ENCODE measurements at regions not wholly inside any gene's neighbourhood (a gene's known extent, or its start where the extent isn't known, plus 50 kb on each side); places are given as distances from the start of the nearest gene placed in this dataset.
"Not testable (repeated sequence)": the region's sequence is repeated elsewhere in the genome, so short reads cannot be mapped to it uniquely, and the experiment has no call there.

DNA sequence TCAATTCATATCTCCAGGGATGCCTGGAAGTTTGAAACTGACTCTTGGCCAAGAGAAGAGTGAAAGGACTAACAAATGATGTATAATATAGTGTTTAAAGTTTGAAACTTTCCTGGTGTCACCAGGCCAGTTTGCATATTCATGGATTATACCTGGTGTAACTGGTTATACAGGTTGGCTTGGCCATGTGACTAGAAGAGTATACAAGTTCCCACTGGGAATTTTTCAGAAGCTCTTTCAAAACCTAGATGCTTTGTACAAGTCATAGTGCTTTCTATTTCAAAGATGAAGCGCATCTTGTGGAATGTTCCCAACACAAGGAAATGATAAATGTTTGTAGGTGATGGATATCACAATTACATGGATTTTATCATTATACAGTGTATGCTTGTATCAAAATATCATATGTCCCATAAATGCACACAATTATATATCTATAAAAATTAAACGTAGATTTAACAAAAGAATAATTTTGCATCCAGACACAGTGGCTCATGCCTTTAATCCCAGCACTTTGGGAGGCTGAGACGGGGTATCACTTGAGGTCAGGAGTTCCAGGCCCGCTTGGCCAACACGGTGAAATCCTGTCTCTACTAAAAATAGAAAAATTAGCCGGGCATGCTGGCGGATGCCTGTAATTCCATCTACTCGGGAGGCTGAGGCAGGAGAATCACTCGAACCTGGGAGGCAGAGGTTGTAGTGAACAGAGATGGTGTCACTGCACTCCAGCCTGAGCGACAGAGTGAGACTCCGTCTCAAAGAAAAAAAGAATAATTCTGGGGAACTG, 1420.2 kb downstream of the GRIK2 start:
- WGBS, 2 experiments (ENCODE audit: insufficient coverage in 1 of 2, insufficient read length in 1 of 2): 93 to 94% methylated on average over 9 to 11 of the region's 11 CpGs
- Mint-ChIP-seq H3K4me3 (no peak overlapping the region), H3K9me3 (peaks cover 6% of the 10 kb centered on the region), H3K4me1 (no peaks in the 10 kb centered on the region), H3K36me3 (ENCODE audit: low read depth) (no peaks in the 10 kb centered on the region), H3K27ac (no peak overlapping the region), H3K27me3 (ENCODE audit: insufficient read depth) (no peaks in the 10 kb centered on the region)
- TF ChIP-seq, protein P1, sequence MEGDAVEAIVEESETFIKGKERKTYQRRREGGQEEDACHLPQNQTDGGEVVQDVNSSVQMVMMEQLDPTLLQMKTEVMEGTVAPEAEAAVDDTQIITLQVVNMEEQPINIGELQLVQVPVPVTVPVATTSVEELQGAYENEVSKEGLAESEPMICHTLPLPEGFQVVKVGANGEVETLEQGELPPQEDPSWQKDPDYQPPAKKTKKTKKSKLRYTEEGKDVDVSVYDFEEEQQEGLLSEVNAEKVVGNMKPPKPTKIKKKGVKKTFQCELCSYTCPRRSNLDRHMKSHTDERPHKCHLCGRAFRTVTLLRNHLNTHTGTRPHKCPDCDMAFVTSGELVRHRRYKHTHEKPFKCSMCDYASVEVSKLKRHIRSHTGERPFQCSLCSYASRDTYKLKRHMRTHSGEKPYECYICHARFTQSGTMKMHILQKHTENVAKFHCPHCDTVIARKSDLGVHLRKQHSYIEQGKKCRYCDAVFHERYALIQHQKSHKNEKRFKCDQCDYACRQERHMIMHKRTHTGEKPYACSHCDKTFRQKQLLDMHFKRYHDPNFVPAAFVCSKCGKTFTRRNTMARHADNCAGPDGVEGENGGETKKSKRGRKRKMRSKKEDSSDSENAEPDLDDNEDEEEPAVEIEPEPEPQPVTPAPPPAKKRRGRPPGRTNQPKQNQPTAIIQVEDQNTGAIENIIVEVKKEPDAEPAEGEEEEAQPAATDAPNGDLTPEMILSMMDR (conservative IDR thresholded peaks at IDR 0.05): no peak
- Histone ChIP-seq H3K4me3 (ENCODE audit: low read length) (no peak overlapping the region), H3K9me3 (ENCODE audit: control insufficient read depth, low read length) (no peaks in the 10 kb centered on the region), H3K27ac (ENCODE audit: low read depth, low read length) (no peak overlapping the region), H3K36me3 (ENCODE audit: control insufficient read depth, insufficient read depth, low read length) (no peaks in the 10 kb centered on the region), H3K9ac (ENCODE audit: extremely low read depth, low read length, poor library complexity, severe bottlenecking) (no peak overlapping the region), H3K4me1 (ENCODE audit: control insufficient read depth, insufficient read depth, low read length) (no peaks in the 10 kb centered on the region), H3K27me3 (ENCODE audit: control insufficient read depth, insufficient read depth, low read length, poor library complexity, severe bottlenecking) (no peaks in the 10 kb centered on the region)
- no peak for DNase-seq

DNA sequence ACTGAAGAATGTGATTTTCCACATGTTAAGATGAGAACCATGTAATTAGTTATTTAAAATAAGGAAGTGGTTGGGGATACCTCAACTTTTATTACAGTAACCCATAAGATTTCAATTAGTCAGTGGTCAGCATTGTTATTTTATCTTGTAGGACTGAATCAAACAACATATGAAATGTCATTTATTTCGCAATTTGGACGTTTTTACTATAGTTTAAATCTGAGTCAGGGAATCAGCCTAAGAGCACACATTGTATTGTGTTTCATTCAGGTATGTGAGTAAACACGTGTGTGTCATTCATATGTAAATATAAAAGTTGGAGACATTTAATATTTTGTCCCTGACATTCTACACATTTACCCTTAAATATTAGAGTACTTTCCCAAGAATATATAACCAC, 1418.7 kb downstream of the GRIK2 start:
- Histone ChIP-seq H3K27me3 (ENCODE audit: control insufficient read depth, insufficient read depth, low read length, poor library complexity, severe bottlenecking) (no peaks in the 10 kb centered on the region), H3K9me3 (ENCODE audit: control insufficient read depth, low read length) (no peaks in the 10 kb centered on the region), H3K4me3 (ENCODE audit: low read length) (no peak overlapping the region), H3K27ac (ENCODE audit: low read depth, low read length) (no peak overlapping the region), H3K4me1 (ENCODE audit: control insufficient read depth, insufficient read depth, low read length) (no peaks in the 10 kb centered on the region), H3K9ac (ENCODE audit: extremely low read depth, low read length, poor library complexity, severe bottlenecking) (no peak overlapping the region), H3K36me3 (ENCODE audit: control insufficient read depth, insufficient read depth, low read length) (no peaks in the 10 kb centered on the region)
- WGBS, 2 experiments (ENCODE audit: insufficient coverage in 1 of 2, insufficient read length in 1 of 2): 93% methylated on average over 2 of the region's 3 CpGs; no CpG with 5 or more reads in 1 of the 2 experiments
- DNase-seq: no peak
- Mint-ChIP-seq H3K27ac (no peak overlapping the region), H3K4me3 (no peak overlapping the region), H3K36me3 (ENCODE audit: low read depth) (no peaks in the 10 kb centered on the region), H3K4me1 (no peaks in the 10 kb centered on the region), H3K9me3 (peaks cover 6% of the 10 kb centered on the region), H3K27me3 (ENCODE audit: insufficient read depth) (no peaks in the 10 kb centered on the region)
- TF ChIP-seq, protein P1 (conservative IDR thresholded peaks at IDR 0.05): no peak

DNA sequence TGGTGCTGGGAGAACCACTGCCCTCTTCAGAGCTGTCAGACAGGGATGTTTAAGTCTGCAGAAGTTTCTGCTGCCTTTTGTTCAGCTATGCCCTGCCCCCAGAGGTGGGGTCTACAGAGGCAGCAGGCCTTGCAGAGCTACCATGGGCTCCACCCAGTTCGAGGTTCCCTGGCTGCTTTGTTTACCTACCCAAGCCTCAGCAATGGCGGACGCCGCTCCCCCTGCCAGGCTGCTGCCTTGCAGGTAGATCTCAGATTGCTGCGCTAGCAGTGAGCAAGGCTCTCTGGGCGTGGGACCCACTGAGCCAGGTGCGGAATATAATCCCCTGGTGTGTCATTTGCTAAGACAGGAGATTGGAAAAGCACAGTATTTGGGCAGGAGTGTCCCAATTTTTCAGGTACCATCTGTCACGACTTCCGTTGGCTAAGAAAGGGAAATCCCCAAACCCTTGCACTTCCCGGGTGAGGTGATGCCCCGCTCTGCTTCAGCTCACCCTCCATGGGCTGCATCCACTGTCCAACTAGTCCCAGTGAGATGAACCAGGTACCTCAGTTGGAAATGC, 1415.5 kb downstream of the GRIK2 start:
- H3K9me3 Mint-ChIP-seq: peaks cover 10% of the 10 kb centered on the region
- H3K27me3 Mint-ChIP-seq (ENCODE audit: insufficient read depth); H3K36me3 Mint-ChIP-seq (ENCODE audit: low read depth); DNase-seq; H3K9me3 ChIP-seq (ENCODE audit: control insufficient read depth, low read length); H3K27ac ChIP-seq (ENCODE audit: low read depth, low read length); H3K9ac ChIP-seq (ENCODE audit: extremely low read depth, low read length, poor library complexity, severe bottlenecking); H3K4me1 Mint-ChIP-seq; H3K4me3 ChIP-seq (ENCODE audit: low read length); H3K27ac Mint-ChIP-seq; H3K36me3 ChIP-seq (ENCODE audit: control insufficient read depth, insufficient read depth, low read length); H3K4me1 ChIP-seq (ENCODE audit: control insufficient read depth, insufficient read depth, low read length); H3K4me3 Mint-ChIP-seq; H3K27me3 ChIP-seq (ENCODE audit: control insufficient read depth, insufficient read depth, low read length, poor library complexity, severe bottlenecking): not testable (repeated sequence)
- WGBS, 2 experiments (ENCODE audit: insufficient coverage in 1 of 2, insufficient read length in 1 of 2): 69 to 88% methylated on average over 5 to 11 of the region's 11 CpGs
